ENCODE measurements at regions not wholly inside any gene's neighbourhood (a gene's known extent, or its start where the extent isn't known, plus 50 kb on each side); places are given as distances from the start of the nearest gene placed in this dataset.
A peak's percentile ranks its signal among the peaks of the same experiment; 100 is the strongest.

DNA sequence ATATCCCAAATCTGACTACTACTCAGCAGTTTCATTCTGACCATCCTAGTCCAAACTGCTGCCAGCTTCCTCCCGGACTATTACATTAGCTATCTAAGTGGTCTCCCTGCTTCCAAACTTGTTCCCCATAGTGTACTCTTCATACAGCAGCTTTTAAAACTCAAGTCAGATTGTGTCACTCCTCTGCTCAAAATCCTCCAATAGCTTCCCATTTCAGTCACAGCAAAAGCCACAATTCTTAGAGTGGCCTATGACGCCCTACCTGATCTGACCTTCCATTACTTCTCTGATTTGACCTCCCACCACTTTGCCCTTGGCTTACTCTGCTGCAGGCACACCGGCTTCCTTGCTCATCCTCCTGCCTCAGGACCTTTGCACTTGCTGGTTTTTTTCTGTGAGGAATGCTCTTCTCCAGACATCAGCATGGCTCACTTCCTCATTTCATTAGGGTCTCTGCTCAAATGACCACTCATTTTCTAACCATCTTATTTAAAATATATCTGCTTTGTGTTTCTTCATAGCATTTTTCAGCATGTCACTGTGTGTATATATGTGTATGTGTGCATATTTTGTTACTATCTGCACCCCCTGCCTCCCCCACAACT lies 111.1 kb upstream of the DTNBP1 start:
- no peaks in the 10 kb centered on the region for H4K20me1 ChIP-seq (ENCODE audit: low read length)
- POLR2A ChIA-PET (ENCODE audit: unreplicated experiment), result no interaction called here
- BruUV-seq (replicated peaks), result no TSS peak
- TF ChIP-seq EZH2phosphoT487 (IDR thresholded peaks at IDR 0.05; ENCODE audit: borderline replicate concordance, low read length) (no peak), EZH2 (IDR thresholded peaks at IDR 0.05; ENCODE audit: low read length, unreplicated experiment) (no peak)
- TF ChIP-seq, protein P1, sequence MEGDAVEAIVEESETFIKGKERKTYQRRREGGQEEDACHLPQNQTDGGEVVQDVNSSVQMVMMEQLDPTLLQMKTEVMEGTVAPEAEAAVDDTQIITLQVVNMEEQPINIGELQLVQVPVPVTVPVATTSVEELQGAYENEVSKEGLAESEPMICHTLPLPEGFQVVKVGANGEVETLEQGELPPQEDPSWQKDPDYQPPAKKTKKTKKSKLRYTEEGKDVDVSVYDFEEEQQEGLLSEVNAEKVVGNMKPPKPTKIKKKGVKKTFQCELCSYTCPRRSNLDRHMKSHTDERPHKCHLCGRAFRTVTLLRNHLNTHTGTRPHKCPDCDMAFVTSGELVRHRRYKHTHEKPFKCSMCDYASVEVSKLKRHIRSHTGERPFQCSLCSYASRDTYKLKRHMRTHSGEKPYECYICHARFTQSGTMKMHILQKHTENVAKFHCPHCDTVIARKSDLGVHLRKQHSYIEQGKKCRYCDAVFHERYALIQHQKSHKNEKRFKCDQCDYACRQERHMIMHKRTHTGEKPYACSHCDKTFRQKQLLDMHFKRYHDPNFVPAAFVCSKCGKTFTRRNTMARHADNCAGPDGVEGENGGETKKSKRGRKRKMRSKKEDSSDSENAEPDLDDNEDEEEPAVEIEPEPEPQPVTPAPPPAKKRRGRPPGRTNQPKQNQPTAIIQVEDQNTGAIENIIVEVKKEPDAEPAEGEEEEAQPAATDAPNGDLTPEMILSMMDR (conservative IDR thresholded peaks at IDR 0.05; ENCODE audit: low read depth, low read length), result no peak
- no peak overlapping the region for H3K4me3 ChIP-seq (ENCODE audit: low read length)
- H3K36me3 ChIP-seq (ENCODE audit: low read depth, low read length), result no peaks in the 10 kb centered on the region
- H3F3A ChIP-seq (ENCODE audit: low read length, unreplicated experiment), result no peaks in the 10 kb centered on the region
- H3K9me3 ChIP-seq (ENCODE audit: low read length), result no peaks in the 10 kb centered on the region
- no peak overlapping the region for H3K27ac ChIP-seq (ENCODE audit: low read length)
- no peak overlapping the region for H2AFZ ChIP-seq (ENCODE audit: low read length)
- peaks cover 16% of the 10 kb centered on the region for H3K4me1 ChIP-seq (ENCODE audit: insufficient read depth, low read length)
- ATAC-seq (no peak), DNase-seq (no peak)
- CTCF ChIA-PET, result no interaction called here
- H3K27me3 ChIP-seq (ENCODE audit: low read length), result no peaks in the 10 kb centered on the region
- no peaks in the 10 kb centered on the region for H3K79me2 ChIP-seq (ENCODE audit: low read length)
- no peak overlapping the region for H3K9ac ChIP-seq (ENCODE audit: low read length)
- no peak overlapping the region for H3K4me2 ChIP-seq (ENCODE audit: low read length)
- intact Hi-C loops (cut with micrococcal nuclease), result no loop called here
- H3K9me2 ChIP-seq (replicated peaks; ENCODE audit: low read length), result no peaks in the 10 kb centered on the region

DNA sequence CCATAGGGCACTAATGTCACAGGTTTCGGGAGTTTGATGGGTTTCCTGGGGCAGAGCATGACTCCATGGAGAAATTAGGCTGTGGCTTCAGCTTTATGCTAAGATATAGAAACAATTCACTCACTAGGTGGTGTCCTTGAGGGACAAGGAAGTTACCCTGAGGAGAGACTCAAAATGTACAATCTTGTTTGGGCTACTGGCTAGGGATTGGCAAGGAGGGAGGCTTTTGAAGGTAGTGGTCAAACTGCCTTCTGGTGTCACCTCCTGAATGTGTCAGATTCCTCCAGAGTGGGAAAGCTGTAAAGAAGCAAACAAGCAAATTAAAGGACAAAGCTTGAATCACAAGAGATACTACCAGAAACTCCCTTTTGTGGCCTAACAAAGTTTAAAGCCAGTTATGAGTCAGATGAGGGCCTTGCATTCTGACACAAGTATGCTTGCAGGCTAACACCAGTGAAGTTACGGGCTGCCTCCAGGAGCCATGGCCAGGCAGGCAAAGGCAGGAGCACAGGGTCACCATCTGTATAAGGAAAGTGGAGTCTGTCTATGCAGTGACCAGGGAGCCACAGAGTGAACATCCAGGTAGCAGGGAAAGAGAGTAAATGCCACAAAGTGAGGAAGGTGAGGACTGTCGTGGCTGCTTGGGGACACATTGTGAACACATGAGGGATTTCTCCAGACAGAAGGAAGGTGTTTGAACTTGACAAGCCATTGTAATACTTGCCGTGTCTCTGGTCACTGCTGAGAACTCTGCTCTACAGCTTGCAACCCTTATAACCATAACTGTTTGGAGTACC lies 107.7 kb upstream of the DTNBP1 start:
- H4K20me1 ChIP-seq (ENCODE audit: low read length), result no peaks in the 10 kb centered on the region
- ChIA-PET CTCF (no interaction called here), POLR2A (ENCODE audit: unreplicated experiment) (no interaction called here)
- H3K9ac ChIP-seq (ENCODE audit: low read length), result no peak overlapping the region
- no peak overlapping the region for H3K27ac ChIP-seq (ENCODE audit: low read length)
- TF ChIP-seq, protein P1 (conservative IDR thresholded peaks at IDR 0.05; ENCODE audit: low read depth, low read length), result peak; percentile 34; the same call in 1 of the 2 replicates
- TF ChIP-seq EZH2 (IDR thresholded peaks at IDR 0.05; ENCODE audit: low read length, unreplicated experiment), result no peak
- BruUV-seq (replicated peaks), result no TSS peak
- H3K36me3 ChIP-seq (ENCODE audit: low read depth, low read length), result no peaks in the 10 kb centered on the region
- no peaks in the 10 kb centered on the region for H3K27me3 ChIP-seq (ENCODE audit: low read length)
- H3F3A ChIP-seq (ENCODE audit: low read length, unreplicated experiment), result no peaks in the 10 kb centered on the region
- no peaks in the 10 kb centered on the region for H3K79me2 ChIP-seq (ENCODE audit: low read length)
- DNase-seq, result peak; percentile 37
- no peak overlapping the region for H2AFZ ChIP-seq (ENCODE audit: low read length)
- no peaks in the 10 kb centered on the region for H3K9me3 ChIP-seq (ENCODE audit: low read length)
- intact Hi-C loops (cut with micrococcal nuclease), result no loop called here
- H3K4me1 ChIP-seq (ENCODE audit: insufficient read depth, low read length), result peaks cover 17% of the 10 kb centered on the region
- H3K4me2 ChIP-seq (ENCODE audit: low read length), result no peak overlapping the region
- no peak overlapping the region for H3K4me3 ChIP-seq (ENCODE audit: low read length)
- no peaks in the 10 kb centered on the region for H3K9me2 ChIP-seq (replicated peaks; ENCODE audit: low read length)
- ATAC-seq, result peak; percentile 24

GRCh38 chr6:15769511-15770018 lies 106.7 kb upstream of the DTNBP1 start:
- no peak overlapping the region for H3K27ac ChIP-seq (ENCODE audit: low read length)
- H4K20me1 ChIP-seq (ENCODE audit: low read length), result no peaks in the 10 kb centered on the region
- no peak overlapping the region for H3K4me2 ChIP-seq (ENCODE audit: low read length)
- no peak overlapping the region for H3K4me3 ChIP-seq (ENCODE audit: low read length)
- DNase-seq (peak; percentile 18), ATAC-seq (peak; percentile 40; the same call in 1 of the 2 replicates)
- intact Hi-C loops (cut with micrococcal nuclease), result no loop called here
- H3K27me3 ChIP-seq (ENCODE audit: low read length), result no peaks in the 10 kb centered on the region
- no peaks in the 10 kb centered on the region for H3F3A ChIP-seq (ENCODE audit: low read length, unreplicated experiment)
- ChIA-PET CTCF (interaction anchor here (0.6 kb wide), 1 partner anchor 22 kb away, joined by 4 read pairs; no protein-coding TSS in a partner anchor), POLR2A (ENCODE audit: unreplicated experiment) (no interaction called here)
- TF ChIP-seq, protein P1 (conservative IDR thresholded peaks at IDR 0.05; ENCODE audit: low read depth, low read length), result no peak
- no peak for TF ChIP-seq EZH2phosphoT487 (IDR thresholded peaks at IDR 0.05; ENCODE audit: borderline replicate concordance, low read length)
- no peak for TF ChIP-seq EZH2 (IDR thresholded peaks at IDR 0.05; ENCODE audit: low read length, unreplicated experiment)
- H3K79me2 ChIP-seq (ENCODE audit: low read length), result no peaks in the 10 kb centered on the region
- no peaks in the 10 kb centered on the region for H3K9me2 ChIP-seq (replicated peaks; ENCODE audit: low read length)
- H3K9ac ChIP-seq (ENCODE audit: low read length), result no peak overlapping the region
- no peak overlapping the region for H2AFZ ChIP-seq (ENCODE audit: low read length)
- H3K4me1 ChIP-seq (ENCODE audit: insufficient read depth, low read length), result peaks cover 17% of the 10 kb centered on the region
- no peaks in the 10 kb centered on the region for H3K36me3 ChIP-seq (ENCODE audit: low read depth, low read length)
- no TSS peak for BruUV-seq (replicated peaks)
- H3K9me3 ChIP-seq (ENCODE audit: low read length), result no peaks in the 10 kb centered on the region
